HepG2 (cell line): ENCODE measurements at regions not wholly inside any gene's neighbourhood (a gene's known extent, or its start where the extent isn't known, plus 50 kb on each side); places are given as distances from the start of the nearest gene placed in this dataset.

ENCODE experiments used
- CCDC6 ChIP-seq: sonication (generic); formaldehyde crosslinking; IDR thresholded peaks from 2 replicates; pipeline ENCODE4 v1.8.1; 2022; ENCODE audit warnings: mild to moderate bottlenecking, missing genetic modification reagents, moderate library complexity
- DNMT1 ChIP-seq: sonication (generic); formaldehyde crosslinking; IDR thresholded peaks from 2 replicates; pipeline ENCODE4 v1.5.1; 2020; ENCODE audit warnings: mild to moderate bottlenecking, missing genetic modification reagents
- HMGXB3 ChIP-seq: sonication (generic); formaldehyde crosslinking; IDR thresholded peaks from 2 replicates; pipeline ENCODE4 v1.4.0; 2020; ENCODE audit warnings: missing genetic modification reagents, borderline replicate concordance
- ISL2 ChIP-seq: sonication (generic); formaldehyde crosslinking; IDR thresholded peaks from 2 replicates; pipeline ENCODE4 v1.5.0; 2020; ENCODE audit warnings: missing genetic modification reagents
- MED13 ChIP-seq: sonication (generic); formaldehyde crosslinking; IDR thresholded peaks from 2 replicates; pipeline ENCODE4 v1.5.0; 2020; ENCODE audit warnings: missing genetic modification reagents
- PAX8 ChIP-seq: sonication (generic); formaldehyde crosslinking; IDR thresholded peaks from 2 replicates; pipeline ENCODE4 v1.8.0; 2022; ENCODE audit warnings: mild to moderate bottlenecking, missing genetic modification reagents, borderline replicate concordance
- SMAD1 ChIP-seq: sonication (generic); formaldehyde crosslinking; IDR thresholded peaks from 2 replicates; pipeline ENCODE4 v1.4.0; 2020; ENCODE audit warnings: missing genetic modification reagents, low read depth, mild to moderate bottlenecking, borderline replicate concordance
- TP53 ChIP-seq: sonication (generic); formaldehyde crosslinking; conservative IDR thresholded peaks from 2 replicates; pipeline ENCODE4 v1.4.0; 2020; ENCODE audit warnings: missing genetic modification reagents
- ZBTB10 ChIP-seq: sonication (generic); formaldehyde crosslinking; IDR thresholded peaks from 2 replicates; pipeline ENCODE4 v1.4.0; 2020; ENCODE audit warnings: missing genetic modification reagents, borderline replicate concordance
- ZBTB4 ChIP-seq: sonication (generic); formaldehyde crosslinking; IDR thresholded peaks from 2 replicates; pipeline ENCODE4 v1.4.0; 2020; ENCODE audit warnings: missing genetic modification reagents, mild to moderate bottlenecking, borderline replicate concordance
- ZBTB7B ChIP-seq: sonication (generic); formaldehyde crosslinking; IDR thresholded peaks from 2 replicates; pipeline ENCODE4 v1.4.0; 2020; ENCODE audit warnings: missing genetic modification reagents
- ZNF282 ChIP-seq: fragments of 450-650 bp; IDR thresholded peaks from 2 replicates; pipeline ENCODE4 v1.6.1; 2018; ENCODE audit not compliant: partially characterized antibody
- ZNF589 ChIP-seq: sonication (generic); formaldehyde crosslinking; conservative IDR thresholded peaks from 2 replicates; pipeline ENCODE4 v1.8.0; 2022; ENCODE audit warnings: mild to moderate bottlenecking, moderate library complexity, missing genetic modification reagents
- ZNF713 ChIP-seq: sonication (generic); formaldehyde crosslinking; IDR thresholded peaks from 2 replicates; pipeline ENCODE4 v1.4.0; 2020; ENCODE audit warnings: mild to moderate bottlenecking, missing genetic modification reagents
- ZNF776 ChIP-seq: sonication (generic); formaldehyde crosslinking; IDR thresholded peaks from 2 replicates; pipeline ENCODE4 v1.4.0; 2020; ENCODE audit warnings: mild to moderate bottlenecking, missing genetic modification reagents
- ZZZ3 ChIP-seq: sonication (generic); formaldehyde crosslinking; IDR thresholded peaks from 2 replicates; pipeline ENCODE4 v1.4.0; 2020; ENCODE audit warnings: missing genetic modification reagents, mild to moderate bottlenecking, borderline replicate concordance
- TF ChIP-seq, protein P1 (sequence below): sonication (generic); formaldehyde crosslinking; conservative IDR thresholded peaks from 2 replicates; pipeline ENCODE4 v1.4.0; 2020; ENCODE audit warnings: missing genetic modification reagents

GRCh38 chr1:21368515-21369289, 71.2 kb upstream of the NBPF3 start (continued):
- TF ChIP-seq ZBTB10 (CRISPR knock-in tag): no peak
- no peak for TF ChIP-seq ZNF282
- TF ChIP-seq ZNF776: no peak
- no peak for TF ChIP-seq ZNF589 (CRISPR knock-in tag)
- no peak for TF ChIP-seq ISL2 (CRISPR knock-in tag)
- TF ChIP-seq TP53 (CRISPR knock-in tag): no peak
- TF ChIP-seq DNMT1 (CRISPR knock-in tag): no peak
- TF ChIP-seq, protein P1, sequence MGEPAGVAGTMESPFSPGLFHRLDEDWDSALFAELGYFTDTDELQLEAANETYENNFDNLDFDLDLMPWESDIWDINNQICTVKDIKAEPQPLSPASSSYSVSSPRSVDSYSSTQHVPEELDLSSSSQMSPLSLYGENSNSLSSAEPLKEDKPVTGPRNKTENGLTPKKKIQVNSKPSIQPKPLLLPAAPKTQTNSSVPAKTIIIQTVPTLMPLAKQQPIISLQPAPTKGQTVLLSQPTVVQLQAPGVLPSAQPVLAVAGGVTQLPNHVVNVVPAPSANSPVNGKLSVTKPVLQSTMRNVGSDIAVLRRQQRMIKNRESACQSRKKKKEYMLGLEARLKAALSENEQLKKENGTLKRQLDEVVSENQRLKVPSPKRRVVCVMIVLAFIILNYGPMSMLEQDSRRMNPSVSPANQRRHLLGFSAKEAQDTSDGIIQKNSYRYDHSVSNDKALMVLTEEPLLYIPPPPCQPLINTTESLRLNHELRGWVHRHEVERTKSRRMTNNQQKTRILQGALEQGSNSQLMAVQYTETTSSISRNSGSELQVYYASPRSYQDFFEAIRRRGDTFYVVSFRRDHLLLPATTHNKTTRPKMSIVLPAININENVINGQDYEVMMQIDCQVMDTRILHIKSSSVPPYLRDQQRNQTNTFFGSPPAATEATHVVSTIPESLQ (CRISPR knock-in tag): 0 out of 2 replicates have a peak, but pooled peaks have one; percentile 65
- peak; percentile 32; the same call in 1 of the 2 replicates for TF ChIP-seq ZBTB7B
- TF ChIP-seq ZNF713: no peak
- no peak for TF ChIP-seq ZZZ3 (CRISPR knock-in tag)
- no peak for TF ChIP-seq ZBTB4
- TF ChIP-seq PAX8 (CRISPR knock-in tag): no peak
- TF ChIP-seq SMAD1 (CRISPR knock-in tag): no peak
- no peak for TF ChIP-seq CCDC6 (CRISPR knock-in tag)
- peak; percentile 77; the same call in 1 of the 2 replicates for TF ChIP-seq HMGXB3 (CRISPR knock-in tag)
- no peak for TF ChIP-seq MED13
